ENCODE measurements at regions not wholly inside any gene's neighbourhood (a gene's known extent, or its start where the extent isn't known, plus 50 kb on each side); places are given as distances from the start of the nearest gene placed in this dataset.

DNA sequence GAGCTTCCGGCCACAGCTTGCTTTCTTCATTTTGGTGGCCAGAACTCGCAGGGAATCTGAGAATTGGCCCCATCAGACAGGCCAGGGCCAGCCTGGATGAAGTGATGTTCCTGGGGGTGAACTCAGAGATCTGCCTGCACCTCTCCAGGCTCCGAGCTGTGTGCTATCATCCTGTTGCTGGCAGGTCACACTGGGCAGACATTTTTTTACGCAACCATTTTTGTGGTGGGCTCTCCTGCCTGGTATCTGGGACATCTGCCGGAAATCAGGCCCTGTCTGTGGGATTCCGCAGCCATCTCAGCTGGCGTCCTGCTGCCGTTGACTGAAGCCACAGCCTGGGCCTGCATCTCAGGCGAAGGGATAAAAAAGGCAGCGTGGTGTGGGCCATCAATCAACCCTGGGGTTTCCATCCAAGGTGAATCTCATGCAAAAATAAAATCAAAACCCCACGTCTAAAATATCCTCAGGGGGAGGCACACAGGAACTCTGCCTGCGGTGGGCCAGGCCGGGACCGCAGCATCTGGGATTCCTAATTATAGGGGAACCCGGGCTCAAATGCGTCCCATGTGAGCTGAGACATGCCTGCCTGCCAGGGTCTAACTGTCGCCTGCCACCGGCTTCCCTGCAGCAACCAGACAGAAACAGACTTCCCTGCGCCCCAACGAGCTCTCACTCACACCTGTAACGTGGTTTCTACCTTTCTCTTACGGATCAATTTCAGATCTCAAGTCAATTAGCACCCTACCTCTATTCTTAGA lies 174.3 kb downstream of the SYK start:
- Histone ChIP-seq H3K27me3 (ENCODE audit: insufficient read depth, poor library complexity, severe bottlenecking) (no peaks in the 10 kb centered on the region), H3K4me3 (replicated peaks; ENCODE audit: insufficient read depth, low read length) (no peak overlapping the region), H3K27ac (replicated peaks) (peak overlapping the region; percentile 58)
- TF ChIP-seq SPI1 (IDR thresholded peaks at IDR 0.05; ENCODE audit: borderline replicate concordance, low read depth): no peak
- 0 out of 2 replicates have a peak, but pooled peaks have one; percentile 13 for TF ChIP-seq GABPA (IDR thresholded peaks at IDR 0.05; ENCODE audit: low read depth)
- TF ChIP-seq, protein P1, sequence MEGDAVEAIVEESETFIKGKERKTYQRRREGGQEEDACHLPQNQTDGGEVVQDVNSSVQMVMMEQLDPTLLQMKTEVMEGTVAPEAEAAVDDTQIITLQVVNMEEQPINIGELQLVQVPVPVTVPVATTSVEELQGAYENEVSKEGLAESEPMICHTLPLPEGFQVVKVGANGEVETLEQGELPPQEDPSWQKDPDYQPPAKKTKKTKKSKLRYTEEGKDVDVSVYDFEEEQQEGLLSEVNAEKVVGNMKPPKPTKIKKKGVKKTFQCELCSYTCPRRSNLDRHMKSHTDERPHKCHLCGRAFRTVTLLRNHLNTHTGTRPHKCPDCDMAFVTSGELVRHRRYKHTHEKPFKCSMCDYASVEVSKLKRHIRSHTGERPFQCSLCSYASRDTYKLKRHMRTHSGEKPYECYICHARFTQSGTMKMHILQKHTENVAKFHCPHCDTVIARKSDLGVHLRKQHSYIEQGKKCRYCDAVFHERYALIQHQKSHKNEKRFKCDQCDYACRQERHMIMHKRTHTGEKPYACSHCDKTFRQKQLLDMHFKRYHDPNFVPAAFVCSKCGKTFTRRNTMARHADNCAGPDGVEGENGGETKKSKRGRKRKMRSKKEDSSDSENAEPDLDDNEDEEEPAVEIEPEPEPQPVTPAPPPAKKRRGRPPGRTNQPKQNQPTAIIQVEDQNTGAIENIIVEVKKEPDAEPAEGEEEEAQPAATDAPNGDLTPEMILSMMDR (IDR thresholded peaks at IDR 0.05; ENCODE audit: insufficient read depth, low read length): no peak
- TF ChIP-seq, protein P2, sequence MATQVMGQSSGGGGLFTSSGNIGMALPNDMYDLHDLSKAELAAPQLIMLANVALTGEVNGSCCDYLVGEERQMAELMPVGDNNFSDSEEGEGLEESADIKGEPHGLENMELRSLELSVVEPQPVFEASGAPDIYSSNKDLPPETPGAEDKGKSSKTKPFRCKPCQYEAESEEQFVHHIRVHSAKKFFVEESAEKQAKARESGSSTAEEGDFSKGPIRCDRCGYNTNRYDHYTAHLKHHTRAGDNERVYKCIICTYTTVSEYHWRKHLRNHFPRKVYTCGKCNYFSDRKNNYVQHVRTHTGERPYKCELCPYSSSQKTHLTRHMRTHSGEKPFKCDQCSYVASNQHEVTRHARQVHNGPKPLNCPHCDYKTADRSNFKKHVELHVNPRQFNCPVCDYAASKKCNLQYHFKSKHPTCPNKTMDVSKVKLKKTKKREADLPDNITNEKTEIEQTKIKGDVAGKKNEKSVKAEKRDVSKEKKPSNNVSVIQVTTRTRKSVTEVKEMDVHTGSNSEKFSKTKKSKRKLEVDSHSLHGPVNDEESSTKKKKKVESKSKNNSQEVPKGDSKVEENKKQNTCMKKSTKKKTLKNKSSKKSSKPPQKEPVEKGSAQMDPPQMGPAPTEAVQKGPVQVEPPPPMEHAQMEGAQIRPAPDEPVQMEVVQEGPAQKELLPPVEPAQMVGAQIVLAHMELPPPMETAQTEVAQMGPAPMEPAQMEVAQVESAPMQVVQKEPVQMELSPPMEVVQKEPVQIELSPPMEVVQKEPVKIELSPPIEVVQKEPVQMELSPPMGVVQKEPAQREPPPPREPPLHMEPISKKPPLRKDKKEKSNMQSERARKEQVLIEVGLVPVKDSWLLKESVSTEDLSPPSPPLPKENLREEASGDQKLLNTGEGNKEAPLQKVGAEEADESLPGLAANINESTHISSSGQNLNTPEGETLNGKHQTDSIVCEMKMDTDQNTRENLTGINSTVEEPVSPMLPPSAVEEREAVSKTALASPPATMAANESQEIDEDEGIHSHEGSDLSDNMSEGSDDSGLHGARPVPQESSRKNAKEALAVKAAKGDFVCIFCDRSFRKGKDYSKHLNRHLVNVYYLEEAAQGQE (IDR thresholded peaks at IDR 0.05; ENCODE audit: insufficient replicate concordance, low read depth): no peak
- peak; percentile 97 for TF ChIP-seq POLR2AphosphoS5 (IDR thresholded peaks at IDR 0.05; ENCODE audit: low read depth)
- peak in 1 of 2 experiments; percentile 80 for DNase-seq (ENCODE audit: low read depth in 1 of 2, low spot score in 1 of 2)

DNA sequence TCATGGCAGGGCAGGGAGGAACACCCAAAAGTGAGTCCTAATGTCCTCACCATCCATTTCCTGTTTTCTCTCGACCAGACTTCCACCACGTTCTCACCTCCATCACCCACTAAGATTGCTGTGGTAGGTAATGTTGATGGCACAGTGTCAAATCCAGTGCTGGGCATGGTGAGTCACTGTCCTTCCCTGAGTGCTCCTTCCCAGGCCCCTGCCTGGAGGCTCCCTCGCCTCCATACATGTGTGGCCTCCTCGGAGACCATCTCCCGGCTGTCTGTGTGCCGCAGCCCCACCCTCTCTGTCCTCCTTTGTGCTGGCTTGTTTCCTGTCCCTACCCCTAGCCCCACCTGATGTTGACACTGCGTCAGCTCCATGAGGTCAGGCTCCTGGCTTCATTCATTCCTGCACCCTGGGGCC lies 177.5 kb downstream of the SYK start:
- peak; percentile 26; the same call in 1 of the 2 replicates for TF ChIP-seq SPI1 (IDR thresholded peaks at IDR 0.05; ENCODE audit: borderline replicate concordance, low read depth)
- TF ChIP-seq, protein P1 (IDR thresholded peaks at IDR 0.05; ENCODE audit: insufficient read depth, low read length): no peak
- no peak for TF ChIP-seq GABPA (IDR thresholded peaks at IDR 0.05; ENCODE audit: low read depth)
- TF ChIP-seq POLR2AphosphoS5 (IDR thresholded peaks at IDR 0.05; ENCODE audit: low read depth): no peak
- TF ChIP-seq, protein P2 (IDR thresholded peaks at IDR 0.05; ENCODE audit: insufficient replicate concordance, low read depth): no peak
- no peak for DNase-seq (ENCODE audit: low read depth in 1 of 2, low spot score in 1 of 2)
- H3K4me3 ChIP-seq (replicated peaks; ENCODE audit: insufficient read depth, low read length): no peak overlapping the region

DNA sequence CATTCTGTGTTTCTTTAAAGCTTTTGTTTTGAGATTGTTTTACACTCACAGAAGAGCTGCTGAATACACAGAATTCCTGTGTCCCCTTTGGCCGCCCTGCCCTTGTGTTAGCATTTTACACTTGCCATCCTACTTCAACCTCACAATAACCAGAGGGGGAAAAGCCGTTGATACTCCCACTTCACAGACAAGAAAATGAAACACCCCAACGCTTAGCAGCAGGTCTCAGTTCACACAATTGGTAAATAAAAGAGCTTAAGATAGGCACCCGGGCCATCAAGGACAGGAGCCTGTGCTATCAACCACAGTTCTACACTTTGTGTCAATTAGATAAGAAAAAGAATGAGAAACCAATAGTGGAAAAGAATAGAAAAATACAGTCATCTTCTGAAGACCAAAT lies 178.0 kb downstream of the SYK start:
- DNase-seq (ENCODE audit: low read depth in 1 of 2, low spot score in 1 of 2): no peak
- Histone ChIP-seq H3K27me3 (ENCODE audit: insufficient read depth, poor library complexity, severe bottlenecking) (no peaks in the 10 kb centered on the region), H3K4me3 (replicated peaks; ENCODE audit: insufficient read depth, low read length) (no peak overlapping the region), H3K27ac (replicated peaks) (no peak overlapping the region)
- TF ChIP-seq, protein P1 (IDR thresholded peaks at IDR 0.05; ENCODE audit: insufficient read depth, low read length): no peak
- no peak for TF ChIP-seq GABPA (IDR thresholded peaks at IDR 0.05; ENCODE audit: low read depth)
- TF ChIP-seq SPI1 (IDR thresholded peaks at IDR 0.05; ENCODE audit: borderline replicate concordance, low read depth): no peak
- no peak for TF ChIP-seq POLR2AphosphoS5 (IDR thresholded peaks at IDR 0.05; ENCODE audit: low read depth)
- TF ChIP-seq, protein P2 (IDR thresholded peaks at IDR 0.05; ENCODE audit: insufficient replicate concordance, low read depth): no peak

More for the DNA sequence above, 177.5 kb downstream of the SYK start:
- Histone ChIP-seq H3K27ac (replicated peaks) (no peak overlapping the region), H3K27me3 (ENCODE audit: insufficient read depth, poor library complexity, severe bottlenecking) (no peaks in the 10 kb centered on the region)

Data from HL-60 (cell line).